WERI-Rb-1 (cell line): ENCODE measurements at regions not wholly inside any gene's neighbourhood (a gene's known extent, or its start where the extent isn't known, plus 50 kb on each side); places are given as distances from the start of the nearest gene placed in this dataset.

Source experiments
- DNase-seq: peaks from one replicate; pipeline ENCODE4 v3.0.0-alpha.2; 2020
- H3K27ac ChIP-seq: fragments of 250-450 bp; sonication (Bioruptor Pico); 2 replicates; pipeline ENCODE4 v1.5.1; 2020; ENCODE audit warnings: mild to moderate bottlenecking, moderate library complexity
- H3K27me3 ChIP-seq: fragments of 250-450 bp; sonication (Bioruptor Pico); 2 replicates; pipeline ENCODE4 v1.5.1; 2021; ENCODE audit warnings: mild to moderate bottlenecking, low read depth, moderate library complexity; ENCODE audit not compliant: insufficient read depth, severe bottlenecking
- H3K36me3 ChIP-seq: fragments of 250-450 bp; sonication (Bioruptor Pico); 2 replicates; pipeline ENCODE4 v1.5.1; 2020; ENCODE audit warnings: mild to moderate bottlenecking, moderate library complexity
- H3K4me3 ChIP-seq: 2 replicates; pipeline ENCODE4 v1.5.1; 2011; ENCODE audit warnings: low read depth, mild to moderate bottlenecking, control low read depth, low read length
- H3K9me3 ChIP-seq: fragments of 250-450 bp; sonication (Bioruptor Pico); 2 replicates; pipeline ENCODE4 v1.5.1; 2021; ENCODE audit warnings: mild to moderate bottlenecking, moderate library complexity; ENCODE audit not compliant: severe bottlenecking
- CTCF ChIP-seq: IDR thresholded peaks from 2 replicates; pipeline ENCODE4 v1.5.1; 2011; ENCODE audit warnings: low read depth, mild to moderate bottlenecking, control low read depth, inconsistent platforms, low read length

- Histone ChIP-seq H3K36me3 (no peaks in the 10 kb centered on the region), H3K27me3 (no peaks in the 10 kb centered on the region), H3K4me3 (peak overlapping the region; percentile 35), H3K9me3 (no peaks in the 10 kb centered on the region), H3K27ac (peak overlapping the region; percentile 83)
- TF ChIP-seq CTCF = no peak
- DNase-seq = peak; percentile 86
Observed at GRCh38 chr18:76657911-76658470, 162.9 kb upstream of the ZNF516 start.

- no peaks in the 10 kb centered on the region for H3K9me3 ChIP-seq
- peak overlapping the region; percentile 83 for H3K27ac ChIP-seq
- H3K27me3 ChIP-seq = no peaks in the 10 kb centered on the region
Observed at GRCh38 chr18:76656925-76657827, 162.1 kb upstream of the ZNF516 start.

GRCh38 chr18:76654577-76654976, 159.5 kb upstream of the ZNF516 start:
- TF ChIP-seq CTCF = no peak
- Histone ChIP-seq H3K36me3 (no peaks in the 10 kb centered on the region), H3K27ac (peak overlapping the region; percentile 83), H3K9me3 (no peaks in the 10 kb centered on the region), H3K27me3 (no peaks in the 10 kb centered on the region), H3K4me3 (no peak overlapping the region)
- DNase-seq = no peak

More at GRCh38 chr18:76656925-76657827, 162.1 kb upstream of the ZNF516 start:
- DNase-seq = peak; percentile 80
- no peaks in the 10 kb centered on the region for H3K36me3 ChIP-seq
- H3K4me3 ChIP-seq = peak overlapping the region; percentile 35
- TF ChIP-seq CTCF = 0 out of 2 replicates have a peak, but pooled peaks have one; percentile 10

- H3K27ac ChIP-seq = no peak overlapping the region
- H3K36me3 ChIP-seq = no peaks in the 10 kb centered on the region
- peaks cover 4% of the 10 kb centered on the region for H3K9me3 ChIP-seq
- no peaks in the 10 kb centered on the region for H3K27me3 ChIP-seq
- no peak overlapping the region for H3K4me3 ChIP-seq
- TF ChIP-seq CTCF = no peak
- no peak for DNase-seq
Observed at GRCh38 chr18:76647322-76647721, 152.3 kb upstream of the ZNF516 start.

- Histone ChIP-seq H3K9me3 (peaks cover 4% of the 10 kb centered on the region), H3K4me3 (no peak overlapping the region), H3K27me3 (no peaks in the 10 kb centered on the region), H3K27ac (no peak overlapping the region), H3K36me3 (no peaks in the 10 kb centered on the region)
- no peak for TF ChIP-seq CTCF
- no peak for DNase-seq
Observed at GRCh38 chr18:76644580-76644979, 149.5 kb upstream of the ZNF516 start.
